ENCODE measurements at regions not wholly inside any gene's neighbourhood (a gene's known extent, or its start where the extent isn't known, plus 50 kb on each side); places are given as distances from the start of the nearest gene placed in this dataset.

- TF ChIP-seq POLR2A (IDR thresholded peaks at IDR 0.05; ENCODE audit: low read depth, low read length) (no peak), POLR2AphosphoS5 (IDR thresholded peaks at IDR 0.05; ENCODE audit: low read depth, low read length) (no peak), TAF1 (IDR thresholded peaks at IDR 0.05; ENCODE audit: borderline replicate concordance, low read depth, low read length) (no peak)
These were observed 153.5 kb upstream of the CSF3R start for GRCh38 chr1:36636206-36636605.
